ENCODE measurements at regions not wholly inside any gene's neighbourhood (a gene's known extent, or its start where the extent isn't known, plus 50 kb on each side); places are given as distances from the start of the nearest gene placed in this dataset.

DNA sequence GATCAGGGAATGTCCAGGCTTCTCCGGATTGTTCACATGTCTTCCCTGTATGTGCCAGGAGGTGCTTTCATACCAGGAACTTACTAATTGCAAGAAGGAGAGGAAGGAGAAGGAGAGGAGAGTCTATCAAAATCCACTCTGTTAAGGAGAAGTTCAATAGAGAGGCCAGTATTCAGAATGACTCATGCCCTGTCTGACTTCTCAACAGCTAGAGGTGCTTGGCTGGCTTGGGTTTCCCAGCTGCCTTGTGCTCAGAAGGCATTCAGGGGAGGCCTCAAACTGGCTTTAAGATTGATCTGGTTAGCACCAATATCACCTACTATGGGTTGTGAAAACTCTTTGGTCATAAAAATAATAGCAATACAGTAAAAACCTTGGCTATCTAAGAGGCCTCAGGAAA is 167.9 kb upstream of the GLRA1 start:
- TF ChIP-seq REST (IDR thresholded peaks at IDR 0.05; ENCODE audit: low read depth) (no peak), EP300 (IDR thresholded peaks at IDR 0.05; ENCODE audit: borderline replicate concordance) (no peak), CEBPB (IDR thresholded peaks at IDR 0.05) (no peak)
- TF ChIP-seq, protein P1, sequence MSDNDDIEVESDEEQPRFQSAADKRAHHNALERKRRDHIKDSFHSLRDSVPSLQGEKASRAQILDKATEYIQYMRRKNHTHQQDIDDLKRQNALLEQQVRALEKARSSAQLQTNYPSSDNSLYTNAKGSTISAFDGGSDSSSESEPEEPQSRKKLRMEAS (IDR thresholded peaks at IDR 0.05): no peak

Data from Ishikawa (cell line).